IMR-90 (cell line): ENCODE measurements at regions not wholly inside any gene's neighbourhood (a gene's known extent, or its start where the extent isn't known, plus 50 kb on each side); places are given as distances from the start of the nearest gene placed in this dataset.

Experiments
- ATAC-seq: fragments of 200-7000 bp; cut with Tn5 transposase; 2 replicates; pipeline ENCODE4 v1.9.1; 2020; ENCODE audit warnings: low read depth, mild to moderate bottlenecking, moderate library complexity
- BruUV-seq: library from RNA; stranded (reverse); fragments of 400-500 nt; replicated peaks from 2 replicates; lab custom pipeline; 2021; lab: Mats Ljungman, UMichigan
- CTCF ChIA-PET: fragments of 300-600 bp; formaldehyde crosslinking; extraction: SDS; loops from one replicate; lab custom pipeline; 2021; ENCODE audit warnings: antibody characterized with exemption; lab: Yijun Ruan, JAX
- POLR2A ChIA-PET: fragments of 300-600 bp; sonication (Branson Sonifier 250); formaldehyde crosslinking; loops from one replicate; lab custom pipeline; 2022; ENCODE audit warnings: antibody characterized with exemption; ENCODE audit not compliant: unreplicated experiment; lab: Charles Lee
- DNase-seq: peaks from one replicate; pipeline ENCODE4 v3.0.0; 2013
- H2AFZ ChIP-seq: replicated peaks from 2 replicates; pipeline ENCODE3; 2013; ENCODE audit warnings: low read length, mild to moderate bottlenecking; ENCODE audit not compliant: poor library complexity
- H2AK5ac ChIP-seq: 2 replicates; pipeline ENCODE4 v1.6.1; 2013; ENCODE audit warnings: low read depth, low read length, inconsistent platforms
- H2AK9ac ChIP-seq: replicated peaks from 2 replicates; pipeline ENCODE3; 2013; ENCODE audit warnings: mild to moderate bottlenecking, low read depth, low read length, moderate library complexity; ENCODE audit not compliant: poor library complexity
- H2BK120ac ChIP-seq: 2 replicates; pipeline ENCODE4 v1.6.1; 2013; ENCODE audit warnings: low read depth, low read length, inconsistent platforms
- H2BK15ac ChIP-seq: 3 replicates; pipeline ENCODE4 v1.6.1; 2013; ENCODE audit warnings: low read depth, low read length, inconsistent platforms
- H2BK20ac ChIP-seq: 2 replicates; pipeline ENCODE4 v1.6.1; 2013; ENCODE audit warnings: low read depth, mild to moderate bottlenecking, inconsistent platforms, low read length, moderate library complexity
- H2BK5ac ChIP-seq: 2 replicates; pipeline ENCODE4 v1.6.1; 2013; ENCODE audit warnings: mild to moderate bottlenecking, low read depth, low read length, inconsistent platforms; ENCODE audit not compliant: poor library complexity, severe bottlenecking
- H3K14ac ChIP-seq: replicated peaks from 2 replicates; pipeline ENCODE4 v1.6.1; 2013; ENCODE audit warnings: low read depth, low read length, inconsistent platforms
- H3K18ac ChIP-seq: 2 replicates; pipeline ENCODE4 v1.6.1; 2013; ENCODE audit warnings: low read depth, low read length, control low read depth
- H3K23ac ChIP-seq: 2 replicates; pipeline ENCODE4 v1.6.1; 2013; ENCODE audit warnings: low read depth, low read length, inconsistent platforms
- H3K27ac ChIP-seq: 2 replicates; pipeline ENCODE4 v1.5.1; 2013; ENCODE audit warnings: mild to moderate bottlenecking, control low read depth, low read length; ENCODE audit not compliant: insufficient read depth
- H3K27me3 ChIP-seq: 2 replicates; pipeline ENCODE4 v1.6.1; 2013; ENCODE audit warnings: low read length; ENCODE audit not compliant: control insufficient read depth, insufficient read depth
- H3K36me3 ChIP-seq: 2 replicates; pipeline ENCODE4 v1.6.1; 2013; ENCODE audit warnings: low read length, mixed read lengths; ENCODE audit not compliant: control insufficient read depth, insufficient read depth
- H3K4ac ChIP-seq: 2 replicates; pipeline ENCODE4 v1.6.1; 2013; ENCODE audit warnings: low read depth, low read length, inconsistent platforms
- H3K4me1 ChIP-seq: 2 replicates; pipeline ENCODE4 v1.6.1; 2013; ENCODE audit warnings: low read length, mixed read lengths; ENCODE audit not compliant: control insufficient read depth, insufficient read depth
- H3K4me2 ChIP-seq: 2 replicates; pipeline ENCODE4 v1.6.1; 2013; ENCODE audit warnings: low read depth, mild to moderate bottlenecking, control low read depth, low read length, moderate library complexity
- H3K4me3 ChIP-seq: 2 replicates; pipeline ENCODE4 v1.5.1; 2013; ENCODE audit warnings: low read depth, mild to moderate bottlenecking, control low read depth, low read length, moderate library complexity; ENCODE audit not compliant: insufficient read depth
- H3K56ac ChIP-seq: 2 replicates; pipeline ENCODE4 v1.6.1; 2013; ENCODE audit warnings: low read length, inconsistent platforms; ENCODE audit not compliant: insufficient read depth; ENCODE audit errors: extremely low read depth
- H3K79me1 ChIP-seq, 2 experiments: 2 replicates each; pipeline ENCODE4 v1.6.1; 2013; ENCODE audit warnings: low read length in 2 of 2, inconsistent platforms in 1 of 2, low read depth in 1 of 2
- H3K9ac ChIP-seq: 2 replicates; pipeline ENCODE4 v1.6.1; 2013; ENCODE audit warnings: low read depth, low read length, control low read depth
- H3K9me1 ChIP-seq: 2 replicates; pipeline ENCODE4 v1.6.1; 2013; ENCODE audit warnings: low read length, inconsistent platforms; ENCODE audit not compliant: insufficient read depth
- H3K9me3 ChIP-seq: 2 replicates; pipeline ENCODE4 v1.6.1; 2013; ENCODE audit warnings: low read length; ENCODE audit not compliant: control insufficient read depth, insufficient read depth
- H4K20me1 ChIP-seq: 2 replicates; pipeline ENCODE4 v1.6.1; 2013; ENCODE audit warnings: low read length, inconsistent platforms; ENCODE audit not compliant: insufficient read depth
- H4K5ac ChIP-seq: 2 replicates; pipeline ENCODE4 v1.6.1; 2013; ENCODE audit warnings: mild to moderate bottlenecking, low read depth, low read length, control low read depth
- H4K8ac ChIP-seq, 2 experiments: 2 replicates each; pipeline ENCODE4 v1.6.1; 2013; ENCODE audit warnings: low read depth in 2 of 2, low read length in 2 of 2, control low read depth in 1 of 2, inconsistent platforms in 1 of 2
- H4K91ac ChIP-seq: 2 replicates; pipeline ENCODE4 v1.6.1; 2013; ENCODE audit warnings: low read depth, low read length, inconsistent platforms; ENCODE audit not compliant: insufficient read depth
- CTCF ChIP-seq: conservative IDR thresholded peaks from 2 replicates; pipeline ENCODE4 v1.5.1; 2012; ENCODE audit warnings: mild to moderate bottlenecking, low read depth, low read length, improper control_type of control experiment
- MAZ ChIP-seq: IDR thresholded peaks from 2 replicates; pipeline ENCODE4 v1.6.1; 2012; ENCODE audit warnings: low read depth, mild to moderate bottlenecking, low read length, improper control_type of control experiment, moderate library complexity, borderline replicate concordance
- WGBS, 2 experiments: methylation state at CpG; one replicate each; pipeline versions ENCODE4 v1.1.5 to v1.1.7; 2013; ENCODE audit warnings: missing lambda C conversion rate in 2 of 2; ENCODE audit not compliant: insufficient read length in 1 of 2; ENCODE audit errors: extremely low coverage in 2 of 2; 5-methylcytosine and 5-hydroxymethylcytosine counted together
- dilution Hi-C: fragments of 300-500 bp; cut with HindIII; formaldehyde crosslinking; loops from one replicate; pipeline ENCODE4 v1.14.3; 2018; ENCODE audit warnings: low sequenced_read_pairs; ENCODE audit not compliant: unreplicated experiment
- in situ Hi-C: fragments of 300-500 bp; cut with MboI; formaldehyde crosslinking; loops from 3 replicates; pipeline ENCODE4 v1.14.3; 2019; ENCODE audit warnings: low sequenced_read_pairs, inconsistent platforms, mixed read lengths
- intact Hi-C: fragments of 100-400 bp; cut with micrococcal nuclease; formaldehyde crosslinking; loops from 2 replicates; pipeline ENCODE4 v1.10.0; 2022

GRCh38 chr4:81663368-81663767, 191.7 kb upstream of the RASGEF1B start:
- Histone ChIP-seq H2BK15ac (no peak overlapping the region), H2AK5ac (no peak overlapping the region), H3K4me3 (no peak overlapping the region), H3K9me1 (no peaks in the 10 kb centered on the region), H3K9me3 (no peaks in the 10 kb centered on the region), H3K79me1 (no peaks in the 10 kb centered on the region), H3K9ac (no peak overlapping the region), H3K4me2 (no peak overlapping the region), H2BK120ac (no peak overlapping the region), H4K5ac (no peak overlapping the region), H3K27me3 (no peaks in the 10 kb centered on the region), H3K4ac (no peak overlapping the region), H2BK20ac (no peak overlapping the region), H2AFZ (no peak overlapping the region), H3K4me1 (no peaks in the 10 kb centered on the region), H2BK5ac (no peak overlapping the region), H4K20me1 (no peaks in the 10 kb centered on the region), H4K91ac (no peak overlapping the region), H3K27ac (no peak overlapping the region), H4K8ac (no peak overlapping the region), H3K14ac (no peak overlapping the region), H3K23ac (no peak overlapping the region), H2AK9ac (no peak overlapping the region), H3K56ac (no peak overlapping the region), H3K18ac (no peak overlapping the region), H3K36me3 (no peaks in the 10 kb centered on the region)
- POLR2A ChIA-PET, result no interaction called here
- no CpG with 5 or more reads among the region's 2 CpGs for WGBS, 2 experiments
- ATAC-seq (no peak), DNase-seq (no peak)
- CTCF ChIA-PET, result no interaction called here
- no TSS peak for BruUV-seq
- dilution Hi-C loops, result no loop called here
- TF ChIP-seq MAZ, result no peak
- no peak for TF ChIP-seq CTCF
- in situ Hi-C loops, result no loop called here
- intact Hi-C loops, result no loop called here
